ENCODE measurements at regions not wholly inside any gene's neighbourhood (a gene's known extent, or its start where the extent isn't known, plus 50 kb on each side); places are given as distances from the start of the nearest gene placed in this dataset.

- no peak for DNase-seq
- no peaks in the 10 kb centered on the region for H3K9me3 Mint-ChIP-seq (ENCODE audit: insufficient read depth)
Measured at GRCh38 chr1:4965346-4966075, 311.1 kb downstream of the AJAP1 start.

More at GRCh38 chr1:4965346-4966075, 311.1 kb downstream of the AJAP1 start:
- no peak for TF ChIP-seq EZH2 (IDR thresholded peaks at IDR 0.05; ENCODE audit: borderline replicate concordance, insufficient read depth, low read depth, low read length, poor library complexity, severe bottlenecking)
- no peak for TF ChIP-seq CTCF (IDR thresholded peaks at IDR 0.05)
- intact Hi-C loops (cut with micrococcal nuclease): no loop called here
- Mint-ChIP-seq H3K4me3 (no peak overlapping the region), H3K27ac (no peak overlapping the region), H3K4me1 (no peaks in the 10 kb centered on the region), H3K27me3 (peaks cover 4% of the 10 kb centered on the region)
- 63% methylated on average over 2 of the region's 5 CpGs for WGBS (ENCODE audit: insufficient coverage)
- no peak overlapping the region for H3K4me3 ChIP-seq (ENCODE audit: control extremely low read depth in 1 of 5, extremely low read depth in 1 of 5, insufficient read depth in 1 of 5, low read depth in 2 of 5, low read length in 4 of 5)
- H4K20me1 ChIP-seq (ENCODE audit: control insufficient read depth, insufficient read depth, low read length, poor library complexity, severe bottlenecking): no peaks in the 10 kb centered on the region
- no peak for ATAC-seq (ENCODE audit: low read depth)
- CTCF ChIA-PET: no interaction called here
- H2AFZ ChIP-seq (ENCODE audit: insufficient read depth, low read depth, low read length, poor library complexity, severe bottlenecking): no peak overlapping the region
- no peaks in the 10 kb centered on the region for H3K27me3 ChIP-seq (replicated peaks in 1 of 4; ENCODE audit: control extremely low read depth in 1 of 4, control insufficient read depth in 3 of 4, insufficient read depth in 4 of 4, low read length in 3 of 4)
- H3K4me1 ChIP-seq (ENCODE audit: control insufficient read depth in 2 of 2, insufficient read depth in 2 of 2, low read length in 2 of 2): no peaks in the 10 kb centered on the region
- H3K9ac ChIP-seq (ENCODE audit: low read length): no peak overlapping the region
- no peak overlapping the region for H3K4me2 ChIP-seq (replicated peaks; ENCODE audit: low read depth, low read length, poor library complexity, severe bottlenecking)
- H3K27ac ChIP-seq (ENCODE audit: low read length in 2 of 2): no peak overlapping the region
- H3K9me3 ChIP-seq (ENCODE audit: control extremely low read depth in 1 of 3, control insufficient read depth in 2 of 3, insufficient read depth in 1 of 3, low read length in 2 of 3): peaks cover 0 to 5% (median 0%) of the 10 kb centered on the region in 3 donors
- POLR2A ChIA-PET: no interaction called here
- no peaks in the 10 kb centered on the region for H3K79me2 ChIP-seq (ENCODE audit: control insufficient read depth, insufficient read depth, low read length)
- H3K36me3 ChIP-seq (replicated peaks in 1 of 2; ENCODE audit: control extremely low read depth in 1 of 2, control insufficient read depth in 1 of 2, extremely low read depth in 1 of 2, insufficient read depth in 2 of 2, low read length in 1 of 2): no peaks in the 10 kb centered on the region
